ENCODE measurements at regions not wholly inside any gene's neighbourhood (a gene's known extent, or its start where the extent isn't known, plus 50 kb on each side); places are given as distances from the start of the nearest gene placed in this dataset.

GRCh38 chr16:80418517-80419355 is 122.1 kb upstream of the DYNLRB2 start:
- no peak for DNase-seq

DNA sequence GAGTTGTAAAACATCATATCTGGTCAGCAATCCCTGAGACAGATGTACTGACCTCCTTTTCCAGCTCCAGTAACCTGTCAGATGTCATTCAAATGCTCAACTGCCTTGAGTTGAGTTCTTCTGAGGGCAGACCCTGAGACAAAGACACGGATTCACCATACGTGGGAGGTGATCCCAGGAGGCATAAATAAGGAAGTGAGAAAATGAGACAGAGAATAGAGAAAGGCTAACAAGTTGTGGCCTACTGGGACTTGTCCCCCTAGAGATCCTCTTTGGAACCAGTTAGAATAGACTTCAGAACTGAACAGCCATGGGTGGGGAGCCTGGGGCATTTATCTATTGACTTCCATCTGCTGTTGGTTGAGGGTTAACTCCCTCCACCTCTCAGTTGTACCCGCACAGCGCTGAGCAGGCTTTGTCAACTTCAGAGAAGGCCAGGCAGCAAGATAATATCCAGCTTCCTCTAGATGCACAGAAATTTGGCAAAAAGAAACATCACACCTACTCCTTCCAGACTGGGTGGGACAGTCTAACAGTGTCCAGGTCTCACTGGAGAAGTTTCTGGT is 123.0 kb upstream of the DYNLRB2 start:
- no peak for DNase-seq

- no peak for DNase-seq
Observed at GRCh38 chr16:80408014-80408413, 132.8 kb upstream of the DYNLRB2 start.

DNA sequence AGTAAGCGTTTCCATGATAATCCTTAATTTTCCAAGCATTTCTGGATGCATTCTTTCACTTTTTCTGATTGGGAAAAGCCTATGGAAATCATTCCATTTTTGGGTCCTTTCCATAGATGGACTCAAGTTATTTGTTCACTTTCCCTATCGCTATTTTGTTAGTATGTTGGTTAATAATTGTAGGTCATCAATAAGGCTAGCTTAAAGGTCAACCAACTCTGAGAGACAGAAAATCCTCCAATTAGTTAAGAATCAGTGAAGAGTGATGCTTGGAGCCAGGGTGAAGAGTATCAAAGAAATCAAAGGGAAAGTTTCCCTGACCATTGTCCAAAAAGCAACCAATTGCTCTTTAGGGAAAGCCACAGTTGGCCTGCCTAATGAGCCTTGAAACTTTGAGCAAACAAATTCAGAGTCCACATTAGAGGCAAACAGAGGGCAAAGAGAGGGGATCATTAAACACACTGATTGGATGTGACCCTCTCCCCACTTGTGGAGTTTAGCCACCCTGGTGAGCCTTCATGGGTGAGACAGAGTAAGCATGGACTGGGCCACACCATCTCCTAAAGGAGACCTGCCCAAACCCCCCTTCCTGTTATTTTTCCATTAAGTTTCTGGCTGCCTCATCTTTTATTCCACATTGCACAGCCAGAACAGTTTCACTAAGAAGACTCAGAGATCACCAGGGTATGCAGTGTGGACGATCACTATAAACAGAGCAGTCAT is 133.4 kb upstream of the DYNLRB2 start:
- no peak for DNase-seq

GRCh38 chr16:80404847-80405246 is 135.9 kb upstream of the DYNLRB2 start:
- DNase-seq, result no peak

DNA sequence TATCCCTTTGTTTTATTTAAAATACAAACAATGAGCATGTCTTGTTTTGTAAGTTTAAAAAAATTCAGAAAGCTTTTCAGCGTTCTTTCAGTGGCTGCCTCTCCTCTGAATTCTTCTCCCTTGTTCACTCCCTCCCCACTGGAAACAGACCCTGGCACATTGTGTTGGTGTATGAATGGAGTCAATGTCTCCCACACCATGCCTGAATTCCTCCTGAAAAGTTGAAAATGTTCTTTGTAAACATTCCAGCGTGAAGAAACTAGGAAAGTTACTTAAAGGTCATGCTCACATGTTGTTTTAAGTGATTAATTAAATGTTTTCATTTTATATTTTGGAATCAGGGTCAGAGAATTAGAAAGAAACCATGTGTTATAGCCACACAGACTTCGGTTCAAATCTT is 136.9 kb upstream of the DYNLRB2 start:
- DNase-seq, result no peak

DNA sequence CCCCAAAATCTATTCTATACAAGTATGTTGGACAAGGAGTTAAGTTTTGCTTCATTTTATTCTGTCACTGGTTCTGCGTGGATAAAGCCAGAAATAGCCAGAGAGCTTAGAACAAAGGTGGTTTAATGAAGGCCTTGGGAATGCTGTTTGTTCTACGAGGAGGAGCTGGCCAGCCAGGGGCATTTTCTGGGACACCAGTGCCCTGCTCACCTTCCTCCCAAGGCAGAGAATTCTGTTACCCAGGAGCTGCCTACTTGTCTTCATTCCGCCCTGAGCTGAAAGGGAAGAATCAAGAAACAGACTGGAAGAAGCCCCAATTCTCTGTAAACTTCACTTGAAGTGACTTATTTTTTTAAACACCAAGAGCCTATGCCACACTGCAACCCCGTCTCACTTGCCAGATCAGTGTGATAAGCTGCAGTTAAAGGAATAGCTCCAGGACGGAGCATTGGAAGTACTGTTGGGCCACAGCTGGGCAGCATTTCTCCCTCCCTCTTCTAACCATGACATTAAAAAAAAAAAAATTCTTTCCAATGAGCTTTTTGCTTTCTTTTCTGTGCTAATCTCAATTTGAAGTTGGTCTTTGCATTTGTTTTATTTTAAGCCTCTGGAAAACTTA is 149.8 kb upstream of the DYNLRB2 start:
- no peak for DNase-seq

DNA sequence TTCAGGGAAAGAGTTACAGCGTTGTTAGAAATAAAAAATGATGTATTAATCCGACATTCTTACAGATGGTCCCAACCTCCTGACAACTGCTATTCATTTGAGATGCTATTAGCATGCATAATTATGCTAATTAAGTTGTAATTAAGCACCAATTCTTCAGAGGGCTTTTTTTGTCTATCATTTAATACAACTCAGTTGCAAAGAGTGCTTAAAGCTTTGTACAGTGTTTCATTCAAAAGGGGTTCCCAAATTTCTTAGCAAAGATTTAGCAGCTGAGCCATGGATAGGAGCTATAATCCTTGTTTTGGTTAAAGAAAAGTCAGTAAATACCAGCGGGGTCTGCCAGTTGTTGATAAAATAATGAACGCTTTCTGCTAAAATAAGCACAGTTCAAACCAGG is 150.7 kb upstream of the DYNLRB2 start:
- no peak for DNase-seq

- no peak for DNase-seq
Observed at GRCh38 chr16:80389338-80389737, 151.5 kb upstream of the DYNLRB2 start.

- no peak for DNase-seq
Observed at GRCh38 chr16:80387318-80387921, 153.4 kb upstream of the DYNLRB2 start.

DNA sequence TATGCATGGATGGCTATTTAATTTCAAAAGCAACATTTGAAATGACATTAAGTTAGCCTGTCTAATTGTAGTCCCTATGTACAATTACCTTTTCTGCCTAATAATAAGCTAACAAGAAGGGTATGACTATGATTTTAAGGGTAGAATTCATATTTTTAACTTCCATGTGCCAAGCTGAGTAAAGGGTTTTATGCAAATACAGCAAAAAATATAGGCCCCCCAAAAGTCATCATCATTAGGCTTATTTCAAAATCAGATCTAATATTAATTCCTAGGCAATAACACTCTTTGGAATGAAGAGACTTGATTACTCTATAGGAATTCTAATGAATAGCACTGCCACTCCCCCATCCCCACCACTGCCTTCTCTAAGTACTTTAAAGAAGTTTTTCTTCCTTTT is 155.9 kb upstream of the DYNLRB2 start:
- no peak for DNase-seq

DNA sequence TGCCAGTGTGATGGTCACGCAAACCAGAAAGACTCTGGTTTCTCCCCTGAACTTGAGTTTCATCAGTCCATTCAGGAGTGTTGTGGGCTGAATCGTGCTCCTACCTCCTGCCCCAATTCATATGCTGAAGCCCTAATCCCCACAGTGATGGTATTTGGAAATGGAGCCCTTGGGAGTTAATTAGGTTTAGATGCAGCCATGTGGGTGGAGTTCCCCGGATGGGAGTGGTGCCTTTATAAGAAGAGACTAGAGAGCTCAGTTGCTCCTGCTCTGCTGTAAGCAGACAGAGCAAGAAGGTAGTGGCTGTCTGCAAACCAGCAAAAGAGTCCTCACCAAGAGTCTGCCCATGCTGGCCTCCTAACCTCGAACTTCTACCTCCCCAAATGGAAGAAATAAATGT is 160.3 kb upstream of the DYNLRB2 start:
- DNase-seq, result no peak

- DNase-seq, result no peak
Observed at GRCh38 chr16:80377096-80377956, 163.5 kb upstream of the DYNLRB2 start.

DNA sequence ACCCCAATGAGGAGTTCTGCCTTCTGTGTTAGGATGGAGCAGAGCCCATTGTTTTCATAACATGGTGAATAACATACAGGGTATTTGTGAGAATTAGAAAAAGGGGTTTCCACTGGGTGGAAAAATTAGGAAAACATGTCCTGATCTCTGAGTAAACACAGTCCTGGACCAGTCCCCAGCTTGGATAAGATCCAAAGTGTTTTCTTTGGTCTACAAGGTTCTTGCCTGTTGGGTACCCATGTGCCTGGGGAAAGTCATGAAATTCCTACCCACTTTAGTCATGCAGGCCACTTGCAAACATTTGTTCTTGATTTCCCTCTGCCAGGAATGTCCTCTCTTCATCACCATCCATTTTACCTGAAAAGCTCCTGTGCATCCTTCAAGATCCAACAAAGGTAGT is 164.8 kb upstream of the DYNLRB2 start:
- DNase-seq, result no peak

DNA sequence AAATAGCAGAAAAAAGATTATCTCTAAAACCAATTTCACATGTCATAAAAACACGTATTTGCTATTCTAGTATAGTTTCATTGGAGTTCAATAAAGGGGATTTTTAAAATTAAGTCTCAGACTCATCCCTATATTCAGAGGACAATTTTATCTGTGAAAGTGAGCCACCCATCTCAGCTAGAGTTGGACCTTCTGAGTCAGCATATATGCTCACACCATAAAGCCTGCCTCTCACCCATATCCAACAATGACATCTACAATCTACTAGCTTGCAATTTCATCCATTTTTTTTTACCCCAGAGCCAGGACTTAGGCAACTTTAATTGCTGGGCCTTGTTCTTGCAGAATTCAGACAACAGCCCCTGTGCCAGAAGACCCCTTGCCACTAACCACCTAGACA is 165.3 kb upstream of the DYNLRB2 start:
- DNase-seq, result no peak

- DNase-seq, result no peak
Observed at GRCh38 chr16:80372341-80372740, 168.5 kb upstream of the DYNLRB2 start.

GRCh38 chr16:80369138-80369958 is 171.4 kb upstream of the DYNLRB2 start:
- DNase-seq, result no peak

GRCh38 chr16:80367037-80367658 is 173.6 kb upstream of the DYNLRB2 start:
- no peak for DNase-seq

DNA sequence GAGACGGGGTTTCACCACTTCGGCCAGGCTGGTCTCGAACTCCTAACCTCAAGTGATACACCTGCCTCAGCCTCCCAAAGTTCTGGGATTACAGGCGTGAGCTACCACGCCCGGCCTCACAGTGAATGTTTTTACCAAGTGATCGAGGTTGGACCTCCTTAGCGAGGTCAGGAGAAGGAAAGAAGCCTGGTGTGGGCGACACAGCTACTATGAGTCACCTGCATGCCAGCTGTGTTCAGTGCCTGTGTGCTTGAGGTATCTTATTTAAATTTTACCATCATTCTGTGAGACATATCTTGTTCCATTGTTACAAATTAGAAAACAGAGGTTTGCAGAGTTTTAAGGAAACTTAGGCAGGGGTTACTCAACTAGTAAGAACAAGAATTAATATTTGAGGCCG is 174.8 kb upstream of the DYNLRB2 start:
- DNase-seq, result no peak

- DNase-seq, result no peak
Observed at GRCh38 chr16:80362816-80363215, 178.0 kb upstream of the DYNLRB2 start.

- no peak for DNase-seq
Observed at GRCh38 chr16:80356365-80356764, 184.4 kb upstream of the DYNLRB2 start.
